HEK293T (cell line): ENCODE measurements at regions not wholly inside any gene's neighbourhood (a gene's known extent, or its start where the extent isn't known, plus 50 kb on each side); places are given as distances from the start of the nearest gene placed in this dataset.

Source experiments
- ARNT ChIP-seq: fragments of 450-650 bp; IDR thresholded peaks from 2 replicates; pipeline ENCODE4 v1.6.1; 2017; ENCODE audit warnings: mild to moderate bottlenecking
- BHLHE40 ChIP-seq: fragments of 450-650 bp; IDR thresholded peaks from 2 replicates; pipeline ENCODE4 v1.6.1; 2016; ENCODE audit warnings: mild to moderate bottlenecking, moderate library complexity, borderline replicate concordance
- FOXA1 ChIP-seq: fragments of 450-650 bp; IDR thresholded peaks from 2 replicates; pipeline ENCODE4 v1.6.1; 2016; ENCODE audit warnings: mild to moderate bottlenecking
- FOXM1 ChIP-seq: fragments of 450-650 bp; IDR thresholded peaks from 2 replicates; pipeline ENCODE4 v1.6.1; 2017; ENCODE audit warnings: mild to moderate bottlenecking, borderline replicate concordance
- LEF1 ChIP-seq: fragments of 450-650 bp; IDR thresholded peaks from 2 replicates; pipeline ENCODE4 v1.6.1; 2017; ENCODE audit warnings: mild to moderate bottlenecking, borderline replicate concordance
- PKNOX1 ChIP-seq: fragments of 450-650 bp; IDR thresholded peaks from 2 replicates; pipeline ENCODE4 v1.6.1; 2016
- SP1 ChIP-seq: fragments of 450-650 bp; IDR thresholded peaks from 2 replicates; pipeline ENCODE4 v1.6.1; 2017
- ZNF384 ChIP-seq: fragments of 450-650 bp; IDR thresholded peaks from 2 replicates; pipeline ENCODE4 v1.6.1; 2016

DNA sequence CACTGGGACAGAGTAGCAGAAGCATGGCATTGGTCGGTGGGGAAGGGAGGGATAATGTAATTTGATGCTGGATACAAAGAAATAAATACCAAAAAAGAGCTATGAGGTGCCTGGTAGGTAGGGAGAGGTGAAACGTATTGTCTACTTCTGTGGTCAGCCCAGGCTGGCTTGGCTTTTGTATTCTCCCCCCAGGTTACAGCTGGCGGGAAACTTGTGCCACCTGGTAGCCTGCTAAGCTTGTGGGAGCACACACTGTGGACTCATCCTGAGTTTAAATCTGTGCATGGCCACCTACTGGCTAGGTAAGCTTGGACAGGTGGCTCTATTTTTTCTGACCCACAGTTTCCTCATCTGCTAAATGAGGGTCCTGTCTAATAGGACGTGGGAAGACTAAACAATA, 165.2 kb upstream of the E2F8 start:
- TF ChIP-seq ARNT (no peak), BHLHE40 (no peak), ZNF384 (no peak), SP1 (no peak), FOXA1 (no peak), FOXM1 (no peak), PKNOX1 (no peak), LEF1 (no peak)
